LNCAP (cell line): ENCODE measurements at regions not wholly inside any gene's neighbourhood (a gene's known extent, or its start where the extent isn't known, plus 50 kb on each side); places are given as distances from the start of the nearest gene placed in this dataset.

Source experiments
- TF ChIP-seq, protein P1 (sequence below): fragments of 450-650 bp; IDR thresholded peaks from 2 replicates; pipeline ENCODE4 v1.5.1; 2017; ENCODE audit warnings: mild to moderate bottlenecking

DNA sequence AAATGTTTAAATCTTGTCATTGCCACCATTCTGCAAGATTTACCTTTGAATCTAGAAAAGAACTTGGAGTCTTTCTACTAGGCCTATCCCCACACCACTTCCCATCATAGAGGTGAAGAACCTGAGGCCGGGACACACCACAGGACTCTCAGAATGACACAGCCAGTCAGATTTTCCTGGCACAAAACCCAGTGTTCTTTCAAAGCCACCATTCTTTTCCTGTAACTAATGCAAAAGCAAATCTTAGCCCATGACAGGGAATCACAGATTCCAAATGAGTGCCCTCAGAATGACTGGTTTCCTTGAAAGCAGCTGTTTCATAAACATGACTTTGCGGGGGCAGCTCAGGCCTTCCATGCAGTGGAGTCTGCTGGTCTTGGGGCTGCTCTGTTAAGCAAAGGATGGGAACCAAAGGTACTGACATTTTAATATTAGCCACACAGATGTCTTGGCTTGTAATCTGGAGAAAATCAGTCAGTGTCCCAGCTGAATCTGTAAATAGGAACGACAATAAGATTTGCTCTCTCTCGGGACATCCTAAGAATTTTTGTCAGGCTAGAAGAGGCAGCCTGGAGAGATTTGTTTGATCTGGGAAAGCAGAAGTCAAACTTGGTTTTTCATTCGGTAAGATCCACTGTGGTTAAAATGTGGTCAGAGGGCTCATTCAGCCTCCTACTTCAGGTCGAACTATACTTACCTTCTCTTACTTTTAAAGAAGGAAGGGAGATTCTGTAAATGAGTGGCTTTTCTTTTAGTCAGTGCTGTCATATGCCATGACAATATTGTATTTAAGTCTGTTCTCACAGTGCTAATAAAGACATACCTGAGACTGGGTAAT, 115.1 kb downstream of the PALM2AKAP2 start:
- TF ChIP-seq, protein P1, sequence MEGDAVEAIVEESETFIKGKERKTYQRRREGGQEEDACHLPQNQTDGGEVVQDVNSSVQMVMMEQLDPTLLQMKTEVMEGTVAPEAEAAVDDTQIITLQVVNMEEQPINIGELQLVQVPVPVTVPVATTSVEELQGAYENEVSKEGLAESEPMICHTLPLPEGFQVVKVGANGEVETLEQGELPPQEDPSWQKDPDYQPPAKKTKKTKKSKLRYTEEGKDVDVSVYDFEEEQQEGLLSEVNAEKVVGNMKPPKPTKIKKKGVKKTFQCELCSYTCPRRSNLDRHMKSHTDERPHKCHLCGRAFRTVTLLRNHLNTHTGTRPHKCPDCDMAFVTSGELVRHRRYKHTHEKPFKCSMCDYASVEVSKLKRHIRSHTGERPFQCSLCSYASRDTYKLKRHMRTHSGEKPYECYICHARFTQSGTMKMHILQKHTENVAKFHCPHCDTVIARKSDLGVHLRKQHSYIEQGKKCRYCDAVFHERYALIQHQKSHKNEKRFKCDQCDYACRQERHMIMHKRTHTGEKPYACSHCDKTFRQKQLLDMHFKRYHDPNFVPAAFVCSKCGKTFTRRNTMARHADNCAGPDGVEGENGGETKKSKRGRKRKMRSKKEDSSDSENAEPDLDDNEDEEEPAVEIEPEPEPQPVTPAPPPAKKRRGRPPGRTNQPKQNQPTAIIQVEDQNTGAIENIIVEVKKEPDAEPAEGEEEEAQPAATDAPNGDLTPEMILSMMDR, result no peak

DNA sequence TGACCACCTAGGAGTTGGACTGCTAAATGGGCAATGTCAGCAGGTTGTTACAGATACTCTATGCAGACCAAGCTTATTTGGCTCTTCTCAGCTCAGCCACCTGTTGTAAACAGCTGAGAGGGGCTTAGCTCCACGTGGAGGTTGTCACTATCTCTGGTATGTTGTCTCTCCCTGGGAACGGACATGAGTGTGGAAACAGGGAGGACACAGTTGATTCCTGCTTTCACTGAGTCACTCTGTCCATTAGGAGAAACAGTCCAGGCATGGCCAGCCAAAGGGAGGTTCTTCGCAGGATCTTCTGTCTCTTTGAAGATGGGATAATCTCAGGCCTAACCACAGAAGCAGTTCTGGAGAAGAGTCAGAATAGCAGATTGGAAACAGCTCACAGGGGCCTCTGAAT, 121.2 kb downstream of the PALM2AKAP2 start:
- TF ChIP-seq, protein P1, result no peak

DNA sequence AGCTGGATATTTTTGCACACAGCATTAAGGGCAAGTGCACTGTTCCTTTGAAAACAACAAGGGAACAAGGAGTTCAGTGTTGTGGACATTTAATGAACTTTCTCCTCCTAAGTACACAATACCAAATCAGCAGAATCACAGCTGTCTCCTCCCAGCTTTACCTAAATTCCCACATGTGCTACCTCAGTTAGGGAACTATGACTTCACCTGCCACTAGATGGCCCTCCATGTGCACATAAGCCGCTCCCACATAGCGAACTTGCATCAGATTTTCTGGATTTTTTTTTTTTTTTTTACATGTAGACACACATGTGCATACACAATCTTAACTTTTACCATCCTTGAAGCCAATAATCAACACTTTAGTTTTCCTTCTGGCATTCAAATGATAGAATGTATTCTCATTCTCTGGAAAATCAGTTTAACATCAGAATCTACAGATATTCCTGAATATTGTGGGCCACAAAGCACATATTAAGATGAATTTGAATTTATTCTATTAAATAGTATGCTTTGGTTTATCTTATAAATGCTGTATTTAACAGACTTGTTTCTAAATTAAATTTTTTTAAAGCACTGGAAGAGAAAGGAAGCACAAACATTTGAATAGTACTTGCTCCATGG, 123.6 kb downstream of the PALM2AKAP2 start:
- TF ChIP-seq, protein P1, result peak; percentile 83

DNA sequence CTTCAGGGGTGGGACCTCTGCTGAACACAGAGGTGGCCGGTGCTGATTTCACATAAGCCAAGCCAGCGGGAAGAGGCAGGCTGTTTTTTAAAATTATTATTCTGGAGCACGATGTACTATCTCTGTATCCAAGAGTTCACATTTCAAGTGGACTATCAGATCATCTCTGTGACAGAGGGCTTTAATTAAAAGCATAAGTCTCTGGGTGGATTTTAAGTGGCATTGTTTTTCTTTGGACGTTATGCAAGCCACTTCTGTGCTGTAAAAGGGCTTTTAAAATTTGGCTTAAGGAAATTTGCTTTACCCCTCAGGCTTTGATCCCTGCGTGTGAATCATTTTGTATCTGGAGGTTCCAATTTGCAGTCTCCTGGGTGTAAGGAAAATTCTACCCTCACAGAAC, 124.7 kb downstream of the PALM2AKAP2 start:
- TF ChIP-seq, protein P1, result no peak

DNA sequence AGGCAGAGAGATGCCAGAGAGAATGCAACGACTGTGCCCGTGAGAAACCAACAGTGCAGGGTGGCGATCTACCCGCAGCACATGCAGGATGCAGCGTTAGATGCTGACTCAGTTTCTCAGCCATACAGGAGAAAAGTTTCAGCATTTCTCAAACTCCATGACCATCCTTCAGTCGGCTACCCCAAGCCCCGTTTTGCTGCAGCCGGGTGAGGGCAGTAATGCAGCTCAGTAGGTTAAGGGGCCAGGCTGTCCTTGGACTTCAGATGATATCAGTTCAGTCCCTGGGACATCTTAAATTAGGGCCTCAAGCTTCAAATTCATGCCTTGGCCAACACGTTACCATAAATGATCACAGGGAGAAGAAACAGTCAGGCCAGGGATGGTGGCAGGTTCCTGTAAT, 125.5 kb downstream of the PALM2AKAP2 start:
- TF ChIP-seq, protein P1, result no peak

DNA sequence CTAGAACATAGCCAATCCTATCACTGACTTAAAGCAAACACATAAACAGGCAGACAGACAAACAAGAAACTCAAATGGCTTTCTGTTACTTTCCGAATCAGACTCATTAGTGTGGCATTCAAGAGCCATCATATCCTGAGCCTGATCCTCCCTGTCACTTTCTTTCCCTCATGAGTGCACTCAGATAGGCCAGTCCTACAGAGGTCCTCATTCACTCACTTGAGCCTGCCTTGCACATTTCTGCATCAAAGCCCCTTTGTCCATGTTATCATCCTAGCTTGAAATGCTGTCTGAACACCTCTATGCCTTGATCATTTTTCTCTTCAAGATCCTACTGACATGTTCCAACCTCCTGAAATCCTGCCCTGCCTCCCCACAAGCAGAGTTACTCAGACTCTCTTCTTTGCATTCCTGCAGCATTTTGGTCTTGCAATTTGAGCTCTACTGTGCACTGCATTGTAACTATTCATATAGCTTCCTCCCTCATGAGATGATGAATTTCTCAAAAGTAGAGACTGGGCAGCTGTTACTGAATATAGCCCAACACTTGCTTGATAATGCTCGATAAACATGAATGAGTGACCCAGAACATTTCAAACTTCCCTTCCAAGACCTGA, 126.9 kb downstream of the PALM2AKAP2 start:
- TF ChIP-seq, protein P1, result no peak

DNA sequence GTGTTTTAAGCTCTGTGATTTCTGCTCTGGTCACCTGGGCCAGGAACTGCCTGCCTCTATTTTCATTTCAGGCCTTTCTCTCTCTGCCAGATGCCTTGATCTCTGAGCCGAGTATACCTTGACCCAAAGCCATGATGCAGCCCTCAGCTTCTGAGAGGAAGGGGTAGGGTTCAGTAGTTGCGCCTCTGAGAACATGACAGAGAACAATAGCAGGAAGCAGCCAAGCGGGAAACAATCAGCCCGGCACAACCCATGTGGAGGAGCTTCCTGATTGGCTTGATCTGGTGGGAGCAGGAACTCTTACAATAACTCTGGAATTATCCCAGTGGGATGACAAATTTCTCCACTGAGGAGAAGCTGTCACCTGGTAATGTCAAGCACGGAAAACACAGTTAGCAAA, 127.4 kb downstream of the PALM2AKAP2 start:
- TF ChIP-seq, protein P1, result no peak
